NCI-H2196 (cell line): ENCODE measurements at regions not wholly inside any gene's neighbourhood (a gene's known extent, or its start where the extent isn't known, plus 50 kb on each side); places are given as distances from the start of the nearest gene placed in this dataset.
"Not testable (repeated sequence)": the region's sequence is repeated elsewhere in the genome, so short reads cannot be mapped to it uniquely, and the experiment has no call there.

ENCODE experiments used
- DNase-seq: peaks from one replicate; lab custom pipeline; 2025; ENCODE audit not compliant: unreplicated experiment; lab: John Stamatoyannopoulos, UW

DNA sequence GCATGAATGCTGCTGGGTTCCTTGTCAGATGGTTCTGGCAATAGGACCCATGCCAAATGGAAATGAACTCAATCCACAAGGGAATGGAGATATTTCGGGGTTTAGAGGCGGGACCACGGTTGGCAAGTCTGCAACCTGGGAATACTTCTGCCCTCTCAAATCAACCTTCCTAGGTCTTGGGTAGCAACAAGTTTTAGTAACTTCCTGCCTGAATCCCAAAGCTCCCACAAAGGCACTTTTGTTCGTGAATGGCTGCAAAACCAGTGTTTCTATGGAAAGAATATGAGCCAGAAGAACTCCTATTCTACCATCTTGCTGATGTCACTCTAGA, 790.1 kb upstream of the SLC8A1 start:
- DNase-seq: no peak

- DNase-seq: no peak
Measured at GRCh38 chr2:41267929-41268659, 779.7 kb upstream of the PKDCC start.

GRCh38 chr2:41283079-41283775, 764.6 kb upstream of the PKDCC start:
- no peak for DNase-seq

- no peak for DNase-seq
Measured at GRCh38 chr2:41293491-41293890, 754.3 kb upstream of the PKDCC start.

DNA sequence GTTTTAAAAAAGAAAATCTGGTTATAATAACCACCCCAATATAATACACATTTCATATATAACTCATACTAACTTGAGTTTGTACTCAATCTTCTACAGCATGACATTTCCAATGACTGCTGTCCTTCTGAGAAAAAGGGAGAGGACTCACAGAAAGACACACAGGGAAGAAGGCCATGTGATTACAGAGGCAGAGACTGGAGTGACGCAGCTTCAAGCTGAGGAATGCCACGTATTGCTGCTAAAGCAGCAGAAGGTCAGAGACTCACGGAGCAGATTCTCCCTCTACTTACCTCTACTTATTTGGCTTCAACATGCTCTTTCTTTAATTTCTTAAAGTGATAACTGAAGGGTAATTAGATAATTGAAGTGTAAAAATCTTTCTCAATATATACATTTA, 753.5 kb upstream of the PKDCC start:
- DNase-seq: no peak

DNA sequence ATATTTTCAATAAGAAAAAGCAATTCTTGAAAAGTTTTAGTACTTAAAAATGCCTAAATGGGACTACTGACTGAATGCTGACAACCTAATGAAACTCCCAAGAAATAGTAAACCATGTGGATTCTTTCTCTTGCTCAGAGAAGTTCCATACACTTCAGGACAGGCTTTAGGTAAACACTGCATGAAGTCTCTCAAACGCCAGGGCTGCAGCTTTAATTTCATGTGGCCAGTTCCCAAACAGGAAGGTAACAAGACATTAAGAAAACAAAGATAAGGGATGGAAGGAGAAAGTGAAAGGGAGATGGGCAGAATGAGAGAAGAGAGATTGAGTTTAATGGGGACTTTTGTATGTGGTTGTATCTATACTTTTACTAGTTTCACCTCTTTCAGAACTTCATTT, 734.7 kb upstream of the PKDCC start:
- DNase-seq: no peak

DNA sequence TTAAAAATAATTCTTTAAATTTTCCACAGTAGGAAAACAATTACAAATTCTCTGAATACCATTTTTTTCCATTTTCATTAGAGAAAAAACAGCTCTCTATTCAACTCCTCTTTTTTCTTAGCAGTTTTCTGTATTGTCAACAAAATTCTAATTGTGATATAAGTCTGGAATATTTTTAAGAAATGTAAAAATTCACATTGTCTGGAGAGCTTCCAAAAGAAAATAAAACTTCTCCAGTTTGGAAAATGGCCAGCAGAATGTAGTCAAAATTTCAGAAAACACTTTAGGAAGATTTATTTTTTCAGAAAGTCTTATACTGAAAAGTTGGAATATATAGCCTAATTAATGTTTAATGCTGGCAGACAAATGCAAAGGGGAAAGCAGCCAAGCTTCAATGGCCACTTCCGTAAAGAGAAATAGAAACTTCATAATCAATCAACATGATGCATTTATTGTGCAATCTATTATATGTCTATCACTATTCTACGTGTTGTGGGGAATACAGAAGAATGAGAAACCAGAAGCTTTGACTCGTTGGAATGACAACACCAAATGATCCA, 733.2 kb upstream of the PKDCC start:
- no peak for DNase-seq

DNA sequence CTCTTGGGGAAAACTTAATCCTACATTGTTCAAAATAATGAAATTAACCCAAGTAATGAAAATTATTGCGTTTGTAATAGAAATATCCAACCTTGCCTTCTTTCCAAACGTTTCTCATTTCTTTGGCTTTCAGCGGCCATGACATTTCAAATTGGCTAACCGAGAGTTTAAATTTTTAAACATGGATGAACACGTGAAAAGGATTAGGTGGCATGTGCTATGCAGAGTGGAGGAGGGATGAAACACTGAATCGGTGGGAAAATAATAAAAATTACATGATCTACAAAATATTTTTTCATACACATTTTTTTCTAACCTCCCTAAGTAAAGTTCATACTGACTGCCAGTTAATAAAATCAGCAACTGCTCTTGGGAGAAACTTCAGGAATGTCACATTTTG, 728.4 kb upstream of the PKDCC start:
- DNase-seq: no peak

DNA sequence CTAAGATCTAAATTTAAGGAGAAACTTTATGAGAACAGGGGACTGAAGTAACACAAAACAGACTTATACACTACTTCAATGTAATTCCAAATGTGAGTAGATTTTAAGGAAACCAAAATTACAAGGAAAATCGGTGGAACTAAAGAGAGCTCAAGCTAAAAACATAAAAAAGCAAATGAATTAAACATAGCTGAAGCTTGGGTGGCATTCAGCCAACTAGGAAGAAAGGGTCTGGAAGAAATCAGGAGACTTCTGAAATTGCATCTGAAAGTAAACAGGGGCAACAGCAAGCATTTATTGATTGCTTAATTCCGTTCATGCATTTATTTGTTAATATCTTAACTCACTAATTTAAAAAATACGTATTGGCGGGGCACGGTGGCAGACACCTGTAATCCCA, 727.3 kb upstream of the PKDCC start:
- no peak for DNase-seq

DNA sequence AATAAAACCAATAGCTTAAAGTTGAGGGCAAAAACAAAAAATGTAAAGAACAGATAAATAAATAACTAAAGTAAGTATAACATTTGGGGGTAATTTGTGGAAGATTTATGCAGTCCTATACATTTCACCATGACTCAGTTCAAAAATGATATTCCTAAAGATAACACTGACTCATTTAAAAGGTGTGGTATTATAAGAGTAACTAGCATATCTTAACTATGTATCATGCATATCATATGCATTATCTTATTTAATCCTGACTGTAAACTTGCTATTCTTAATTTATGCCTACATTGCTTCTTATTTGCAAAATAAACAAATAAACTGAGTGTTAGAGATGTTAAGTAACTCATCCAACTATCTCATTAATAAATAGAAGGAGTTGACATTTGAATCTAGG, 726.5 kb upstream of the PKDCC start:
- no peak for DNase-seq

DNA sequence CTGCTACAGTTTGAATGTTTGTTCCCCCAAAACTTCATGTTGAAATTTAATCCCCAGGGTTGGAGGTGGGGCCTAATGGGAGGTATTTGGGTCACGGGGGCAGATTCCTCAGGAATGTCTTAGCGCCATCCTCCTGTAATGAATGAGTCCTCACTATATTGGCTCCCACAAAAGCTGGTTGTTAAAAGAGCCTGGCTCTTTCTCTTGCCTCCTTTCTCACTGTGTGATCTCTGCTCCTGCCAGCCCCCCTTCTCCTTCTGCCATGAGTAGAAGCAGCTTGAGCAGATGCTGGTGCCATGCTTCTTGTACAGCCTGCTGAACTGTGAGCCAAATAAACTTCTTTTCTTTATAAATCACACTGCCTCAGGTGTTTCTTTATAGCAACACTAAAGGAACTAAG, 721.0 kb upstream of the PKDCC start:
- DNase-seq: no peak

- no peak for DNase-seq
Measured at GRCh38 chr2:41329040-41329439, 718.8 kb upstream of the PKDCC start.

- DNase-seq: no peak
Measured at GRCh38 chr2:41334159-41334558, 713.7 kb upstream of the PKDCC start.

DNA sequence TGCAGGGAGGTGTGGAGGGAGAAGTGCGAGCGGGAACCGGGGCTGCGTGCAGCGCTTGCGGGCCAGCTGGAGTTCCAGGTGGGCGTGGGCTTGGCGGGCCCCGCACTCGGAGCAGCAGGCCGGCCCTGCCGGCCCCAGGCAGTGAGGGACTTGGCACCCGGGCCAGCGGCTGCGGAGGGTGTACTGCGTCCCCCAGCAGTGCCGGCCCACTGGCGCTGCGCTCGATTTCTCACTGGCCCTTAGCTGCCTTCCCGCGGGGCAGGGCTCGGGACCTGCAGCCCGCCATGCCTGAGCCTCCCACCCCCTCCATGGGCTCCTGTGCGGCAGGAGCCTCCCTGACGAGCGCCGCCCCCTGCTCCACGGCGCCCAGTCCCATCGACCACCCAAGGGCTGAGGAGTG, 712.2 kb upstream of the PKDCC start:
- DNase-seq: not testable (repeated sequence)

GRCh38 chr2:41337956-41338355, 709.9 kb upstream of the PKDCC start:
- DNase-seq: no peak

GRCh38 chr2:41344529-41344928, 703.3 kb upstream of the PKDCC start:
- no peak for DNase-seq

DNA sequence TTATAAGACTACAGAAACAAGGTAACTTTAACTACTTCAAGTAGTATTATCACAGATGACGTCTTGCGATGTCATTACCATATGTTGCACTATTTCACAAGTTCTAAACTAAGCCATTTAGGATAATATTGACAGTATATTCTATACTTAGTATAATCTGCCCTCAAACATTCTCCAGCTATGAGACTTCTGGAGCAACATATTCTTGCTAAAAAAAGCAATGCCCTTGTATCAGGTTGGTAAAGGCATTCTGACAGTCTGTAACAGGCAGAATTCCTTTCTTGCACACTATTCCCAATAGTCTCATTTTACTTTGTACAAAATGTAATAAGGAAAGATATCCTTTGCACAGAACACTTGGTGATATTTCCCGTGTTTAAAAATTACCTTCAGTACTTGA, 694.8 kb upstream of the PKDCC start:
- no peak for DNase-seq

- DNase-seq: no peak
Measured at GRCh38 chr2:41355794-41356193, 692.0 kb upstream of the PKDCC start.

DNA sequence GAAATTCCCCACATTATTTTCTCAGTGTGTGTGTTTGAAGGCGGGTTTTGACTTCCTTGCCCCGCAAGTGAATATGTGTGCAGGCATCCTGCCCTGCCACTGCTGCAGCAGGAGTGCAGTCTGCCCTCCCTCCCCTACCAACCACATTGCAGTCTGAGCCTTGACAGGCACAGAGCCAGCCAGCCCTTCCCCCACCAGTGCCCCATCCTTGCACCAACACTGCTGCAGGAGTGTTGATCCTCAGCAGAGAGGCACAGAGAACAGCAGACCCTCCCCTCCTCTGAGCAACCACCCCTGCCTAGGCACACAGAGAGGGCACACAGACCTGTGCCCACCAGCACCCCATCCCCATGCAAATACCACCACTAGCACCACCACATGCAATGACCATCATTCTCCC, 683.0 kb upstream of the PKDCC start:
- no peak for DNase-seq

DNA sequence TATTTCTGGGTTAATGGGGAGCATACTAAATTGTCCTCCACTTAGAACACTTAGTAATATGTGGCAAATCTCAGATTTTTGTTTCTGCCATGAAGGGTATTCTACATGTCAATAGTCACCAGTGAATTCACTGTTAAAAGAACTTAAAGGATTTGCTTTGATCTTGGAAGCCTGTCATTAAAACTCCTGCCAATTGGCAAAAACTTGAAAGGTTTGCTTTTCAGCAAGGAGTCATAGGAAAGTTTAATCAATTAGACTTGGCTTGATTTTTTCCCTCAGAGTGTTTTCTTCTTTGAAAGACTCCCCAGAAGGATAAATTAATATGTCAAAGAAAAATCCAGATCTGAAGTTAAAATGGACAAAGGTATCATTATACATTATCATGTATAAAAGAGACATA, 671.9 kb upstream of the PKDCC start:
- no peak for DNase-seq

- DNase-seq: no peak
Measured at GRCh38 chr2:41377837-41378236, 670.0 kb upstream of the PKDCC start.

DNA sequence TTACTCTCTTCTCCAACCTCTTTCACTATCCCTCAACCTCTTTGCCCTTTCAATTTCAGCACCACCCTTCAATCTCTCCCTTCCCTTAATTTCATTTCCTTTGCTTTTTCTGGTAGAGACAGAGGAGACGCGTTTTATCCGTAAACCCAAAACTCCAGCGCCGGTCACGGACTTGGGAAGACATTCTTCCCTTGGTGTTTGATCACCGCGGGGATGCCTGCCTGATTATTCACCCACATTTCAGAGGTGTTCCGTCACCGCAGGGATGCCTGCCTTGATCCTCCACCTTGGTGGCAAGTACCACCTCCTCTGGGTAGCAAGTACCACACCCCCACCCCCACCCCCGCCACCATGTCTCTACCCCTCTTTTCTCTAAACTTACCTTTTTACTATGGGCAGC, 669.4 kb upstream of the PKDCC start:
- no peak for DNase-seq
